ENCODE measurements at regions not wholly inside any gene's neighbourhood (a gene's known extent, or its start where the extent isn't known, plus 50 kb on each side); places are given as distances from the start of the nearest gene placed in this dataset.

DNA sequence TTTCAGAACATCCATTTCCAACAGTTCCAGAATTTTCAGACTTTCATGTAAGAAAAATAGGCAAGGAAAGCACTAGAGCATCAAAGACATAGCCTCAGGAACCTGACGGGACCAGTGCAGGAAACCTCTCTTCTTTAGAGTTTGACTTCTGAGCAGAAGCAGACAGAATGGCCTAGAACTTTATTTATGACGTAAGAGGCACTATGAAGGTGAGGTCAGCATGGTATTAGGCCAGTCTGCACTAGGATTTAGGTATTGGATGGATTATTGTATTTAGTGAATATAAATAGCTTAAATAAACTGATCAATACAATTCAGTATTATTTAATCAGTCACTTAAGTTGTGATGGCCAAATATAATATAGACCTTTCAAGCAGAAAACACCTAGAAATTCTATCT is 117.6 kb downstream of the CYRIA start:
- TF ChIP-seq, protein P1, sequence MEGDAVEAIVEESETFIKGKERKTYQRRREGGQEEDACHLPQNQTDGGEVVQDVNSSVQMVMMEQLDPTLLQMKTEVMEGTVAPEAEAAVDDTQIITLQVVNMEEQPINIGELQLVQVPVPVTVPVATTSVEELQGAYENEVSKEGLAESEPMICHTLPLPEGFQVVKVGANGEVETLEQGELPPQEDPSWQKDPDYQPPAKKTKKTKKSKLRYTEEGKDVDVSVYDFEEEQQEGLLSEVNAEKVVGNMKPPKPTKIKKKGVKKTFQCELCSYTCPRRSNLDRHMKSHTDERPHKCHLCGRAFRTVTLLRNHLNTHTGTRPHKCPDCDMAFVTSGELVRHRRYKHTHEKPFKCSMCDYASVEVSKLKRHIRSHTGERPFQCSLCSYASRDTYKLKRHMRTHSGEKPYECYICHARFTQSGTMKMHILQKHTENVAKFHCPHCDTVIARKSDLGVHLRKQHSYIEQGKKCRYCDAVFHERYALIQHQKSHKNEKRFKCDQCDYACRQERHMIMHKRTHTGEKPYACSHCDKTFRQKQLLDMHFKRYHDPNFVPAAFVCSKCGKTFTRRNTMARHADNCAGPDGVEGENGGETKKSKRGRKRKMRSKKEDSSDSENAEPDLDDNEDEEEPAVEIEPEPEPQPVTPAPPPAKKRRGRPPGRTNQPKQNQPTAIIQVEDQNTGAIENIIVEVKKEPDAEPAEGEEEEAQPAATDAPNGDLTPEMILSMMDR (IDR thresholded peaks at IDR 0.05), result no peak
- TF ChIP-seq ZFX (IDR thresholded peaks at IDR 0.05; ENCODE audit: borderline replicate concordance), result no peak
- no peak overlapping the region for H3K27ac ChIP-seq

DNA sequence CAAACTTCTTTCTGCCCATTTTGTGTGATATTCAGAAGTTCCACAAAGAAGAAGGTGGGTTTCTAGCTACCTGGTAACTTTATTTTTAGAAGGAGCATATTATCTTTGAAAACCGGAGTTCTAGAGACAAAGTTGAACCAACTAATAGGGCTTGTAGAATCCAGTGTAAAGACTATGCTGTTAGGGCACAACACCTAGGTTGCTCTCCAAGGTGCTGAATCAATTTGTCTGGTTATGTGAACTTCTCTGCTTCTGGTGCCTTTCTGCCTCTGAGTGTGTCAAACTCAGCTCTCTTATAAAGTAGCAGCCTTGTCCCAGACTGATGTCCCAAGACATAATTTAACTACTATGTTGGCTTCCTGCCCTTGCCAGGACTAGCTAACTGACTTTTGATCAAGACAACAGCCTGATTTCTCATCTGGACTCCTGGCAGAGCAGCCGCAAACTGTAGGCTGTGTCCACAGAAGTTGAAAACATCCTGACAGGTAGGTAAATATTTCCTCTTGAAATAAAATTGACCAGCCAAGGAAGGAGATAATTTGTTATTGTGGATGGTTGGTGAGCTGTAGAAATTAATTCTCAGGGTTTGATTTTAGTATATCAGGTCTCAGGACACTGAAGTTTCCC is 119.4 kb downstream of the CYRIA start:
- TF ChIP-seq, protein P1 (IDR thresholded peaks at IDR 0.05), result no peak
- no peak for TF ChIP-seq ZFX (IDR thresholded peaks at IDR 0.05; ENCODE audit: borderline replicate concordance)
- no peak overlapping the region for H3K27ac ChIP-seq

DNA sequence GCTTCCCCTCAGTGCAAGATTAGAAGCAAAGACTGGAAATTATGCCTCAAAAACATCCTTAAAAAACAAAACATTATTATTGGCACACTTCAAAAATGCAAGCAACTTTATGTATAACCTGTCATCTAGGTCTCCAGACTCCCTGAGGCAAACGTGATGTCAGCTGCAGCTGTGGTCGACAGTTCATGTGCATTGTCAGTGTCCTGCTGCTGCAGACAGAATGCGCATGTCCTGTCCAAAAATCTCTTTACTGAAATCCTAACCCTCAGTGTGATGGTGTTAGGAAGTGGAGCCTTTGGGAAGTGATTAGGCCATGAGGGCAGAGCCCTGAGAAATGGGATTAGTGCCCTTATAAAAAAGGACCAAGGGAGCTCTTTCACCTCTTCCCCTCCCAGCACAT is 126.9 kb downstream of the CYRIA start:
- no peak overlapping the region for H3K27ac ChIP-seq

DNA sequence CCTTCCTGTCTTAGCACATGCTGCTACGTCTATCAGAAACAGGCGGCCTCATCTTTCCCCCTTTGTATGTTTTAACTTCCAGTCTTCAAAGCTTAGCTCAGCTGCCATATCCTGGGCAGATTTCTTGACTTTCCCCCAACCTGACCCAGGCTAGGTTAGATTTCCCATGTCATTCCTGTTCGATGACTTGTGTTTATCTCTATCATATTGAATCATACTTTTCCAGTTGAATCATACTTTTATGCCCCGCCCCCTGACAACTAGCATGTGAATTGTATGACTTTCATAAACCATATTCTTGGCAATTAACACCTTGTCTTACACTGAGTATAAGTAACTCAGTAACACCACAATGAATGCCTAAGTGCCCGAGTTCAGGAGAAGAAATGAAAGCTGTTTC is 128.3 kb downstream of the CYRIA start:
- no peak for TF ChIP-seq ZFX (IDR thresholded peaks at IDR 0.05; ENCODE audit: borderline replicate concordance)
- TF ChIP-seq, protein P1 (IDR thresholded peaks at IDR 0.05), result no peak

More for the DNA sequence above, 126.9 kb downstream of the CYRIA start:
- TF ChIP-seq ZFX (IDR thresholded peaks at IDR 0.05; ENCODE audit: borderline replicate concordance), result no peak
- TF ChIP-seq, protein P1 (IDR thresholded peaks at IDR 0.05), result no peak

DNA sequence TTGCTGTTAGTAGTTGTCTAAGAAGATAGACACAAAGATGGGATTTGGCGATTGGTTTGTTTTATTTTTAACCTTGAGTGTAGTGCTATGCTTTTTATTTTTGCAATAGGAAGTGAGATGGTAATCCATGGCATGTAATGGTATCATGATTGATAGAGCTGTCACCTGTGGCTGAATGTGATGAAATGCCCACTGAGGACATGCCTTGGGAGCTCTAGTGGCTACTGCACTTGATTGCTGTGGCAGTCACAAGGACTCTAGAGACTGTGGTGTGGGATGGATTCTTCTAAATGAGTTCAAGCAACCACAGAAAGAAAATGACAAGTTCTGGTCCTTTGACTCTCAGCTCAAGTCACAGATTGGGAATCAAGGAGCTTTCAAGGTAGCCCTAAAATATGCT is 139.4 kb downstream of the CYRIA start:
- TF ChIP-seq ZFX (IDR thresholded peaks at IDR 0.05; ENCODE audit: borderline replicate concordance), result no peak
- TF ChIP-seq, protein P1 (IDR thresholded peaks at IDR 0.05), result no peak

More for the DNA sequence above, 128.3 kb downstream of the CYRIA start:
- H3K27ac ChIP-seq, result no peak overlapping the region

DNA sequence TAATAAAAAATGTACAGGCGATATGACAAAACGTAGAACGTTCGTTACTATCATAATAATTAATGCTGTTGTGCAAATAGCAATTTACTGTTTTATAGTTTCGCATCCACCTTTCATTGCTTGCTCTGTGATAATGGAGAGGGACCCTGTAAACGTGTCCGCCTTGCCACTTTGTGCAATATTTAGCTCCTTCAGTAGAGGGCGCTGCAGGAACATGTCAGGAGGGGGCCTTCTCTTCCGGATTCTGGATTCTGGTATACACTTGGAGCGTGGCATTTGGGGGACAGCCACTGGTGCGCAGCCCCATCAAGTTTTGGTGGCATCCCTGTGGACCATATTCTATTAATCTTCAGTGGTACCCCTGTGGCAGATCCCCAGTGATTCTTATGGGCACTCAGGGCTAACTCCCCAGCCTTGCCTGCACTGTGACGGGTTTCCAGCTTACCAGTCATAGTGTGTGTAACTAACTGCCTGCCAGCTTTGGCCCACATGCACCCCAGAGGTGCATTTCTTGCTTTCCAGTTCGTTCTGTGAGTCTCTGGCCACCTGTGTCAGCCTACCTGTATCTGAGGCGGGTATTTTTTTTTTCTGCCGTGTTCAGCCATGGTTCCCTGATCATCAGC is 140.3 kb downstream of the CYRIA start:
- no peak for TF ChIP-seq ZFX (IDR thresholded peaks at IDR 0.05; ENCODE audit: borderline replicate concordance)
- TF ChIP-seq, protein P1 (IDR thresholded peaks at IDR 0.05), result peak; percentile 86
- H3K27ac ChIP-seq, result no peak overlapping the region

More for the DNA sequence above, 139.4 kb downstream of the CYRIA start:
- H3K27ac ChIP-seq, result no peak overlapping the region

DNA sequence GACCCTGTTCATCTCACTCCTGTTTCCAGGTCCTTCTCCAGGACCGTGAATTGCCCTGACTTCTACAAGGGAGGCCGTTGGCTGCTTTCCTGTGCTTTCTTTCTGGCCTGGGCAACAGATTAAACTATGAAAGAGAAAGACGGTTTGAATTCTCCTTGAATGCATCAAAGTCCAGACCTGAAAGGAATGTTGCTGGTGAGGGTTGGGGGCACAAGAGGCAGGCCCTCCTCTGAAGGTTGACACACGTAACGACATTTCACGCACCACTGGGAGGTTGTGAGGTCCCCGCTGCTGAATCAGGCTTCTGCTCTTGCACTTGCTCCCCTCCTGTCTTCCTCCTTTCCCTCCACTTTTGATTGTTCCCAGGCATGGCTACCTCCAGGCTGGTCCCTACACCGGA is 141.9 kb downstream of the CYRIA start:
- TF ChIP-seq, protein P1 (IDR thresholded peaks at IDR 0.05), result no peak
- no peak for TF ChIP-seq ZFX (IDR thresholded peaks at IDR 0.05; ENCODE audit: borderline replicate concordance)

More for the DNA sequence above, 141.9 kb downstream of the CYRIA start:
- no peak overlapping the region for H3K27ac ChIP-seq

Data from 22Rv1 (cell line).